ENCODE measurements at regions not wholly inside any gene's neighbourhood (a gene's known extent, or its start where the extent isn't known, plus 50 kb on each side); places are given as distances from the start of the nearest gene placed in this dataset.

DNA sequence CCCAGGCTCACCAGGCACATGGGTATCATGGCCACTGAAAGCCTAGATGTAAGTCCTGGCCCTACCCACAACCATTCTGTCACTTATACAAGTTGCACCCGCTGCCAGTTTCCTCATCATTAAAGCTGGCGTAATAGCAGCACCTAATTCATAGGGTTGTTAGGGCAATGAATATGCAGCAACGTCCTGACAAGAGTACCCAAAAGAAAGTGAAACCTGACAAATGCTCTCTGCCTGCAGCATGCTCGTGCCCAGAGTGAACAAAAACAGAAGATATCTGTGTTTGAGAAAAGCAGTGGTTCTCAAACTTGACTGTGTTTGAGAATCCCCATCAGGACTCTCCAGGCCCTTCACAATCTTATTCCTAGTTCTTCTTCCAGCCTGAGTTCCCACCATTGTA, 632.4 kb downstream of the SEMA5A start:
- TF ChIP-seq EZH2 (IDR thresholded peaks at IDR 0.05; ENCODE audit: borderline replicate concordance) (no peak), EZH2phosphoT487 (IDR thresholded peaks at IDR 0.05; ENCODE audit: low read depth, severe bottlenecking, unreplicated experiment) (no peak)
- TF ChIP-seq, protein P1, sequence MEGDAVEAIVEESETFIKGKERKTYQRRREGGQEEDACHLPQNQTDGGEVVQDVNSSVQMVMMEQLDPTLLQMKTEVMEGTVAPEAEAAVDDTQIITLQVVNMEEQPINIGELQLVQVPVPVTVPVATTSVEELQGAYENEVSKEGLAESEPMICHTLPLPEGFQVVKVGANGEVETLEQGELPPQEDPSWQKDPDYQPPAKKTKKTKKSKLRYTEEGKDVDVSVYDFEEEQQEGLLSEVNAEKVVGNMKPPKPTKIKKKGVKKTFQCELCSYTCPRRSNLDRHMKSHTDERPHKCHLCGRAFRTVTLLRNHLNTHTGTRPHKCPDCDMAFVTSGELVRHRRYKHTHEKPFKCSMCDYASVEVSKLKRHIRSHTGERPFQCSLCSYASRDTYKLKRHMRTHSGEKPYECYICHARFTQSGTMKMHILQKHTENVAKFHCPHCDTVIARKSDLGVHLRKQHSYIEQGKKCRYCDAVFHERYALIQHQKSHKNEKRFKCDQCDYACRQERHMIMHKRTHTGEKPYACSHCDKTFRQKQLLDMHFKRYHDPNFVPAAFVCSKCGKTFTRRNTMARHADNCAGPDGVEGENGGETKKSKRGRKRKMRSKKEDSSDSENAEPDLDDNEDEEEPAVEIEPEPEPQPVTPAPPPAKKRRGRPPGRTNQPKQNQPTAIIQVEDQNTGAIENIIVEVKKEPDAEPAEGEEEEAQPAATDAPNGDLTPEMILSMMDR (IDR thresholded peaks at IDR 0.05; ENCODE audit: poor library complexity): no peak
